Common myeloid progenitor, CD34-positive (primary cell): ENCODE measurements at regions not wholly inside any gene's neighbourhood (a gene's known extent, or its start where the extent isn't known, plus 50 kb on each side); places are given as distances from the start of the nearest gene placed in this dataset.

Experiments
- CTCF ChIA-PET: fragments of 350-600 bp; sonication (Branson Sonifier 250); formaldehyde crosslinking; loops from one replicate; lab custom pipeline; 2021; ENCODE audit warnings: antibody characterized with exemption; lab: Charles Lee
- POLR2A ChIA-PET: fragments of 350-600 bp; sonication (Branson Sonifier 250); formaldehyde crosslinking; loops from one replicate; lab custom pipeline; 2021; ENCODE audit warnings: antibody characterized with exemption; lab: Charles Lee
- DNase-seq, 3 donors: peaks; one replicate each; pipeline versions ENCODE4 v3.0.0 to v3.0.0-alpha.2; 2013
- H3K27ac ChIP-seq, 2 experiments: 1 replicate in 1 of 2; 2 replicates in 1 of 2; pipeline ENCODE4 v1.7.0; 2013; ENCODE audit warnings: inconsistent platforms in 2 of 2, low read length in 2 of 2, mild to moderate bottlenecking in 2 of 2, low read depth in 1 of 2, moderate library complexity in 1 of 2; ENCODE audit not compliant: severe bottlenecking in 2 of 2, insufficient read depth in 1 of 2, poor library complexity in 1 of 2
- H3K27me3 ChIP-seq, 5 experiments: replicated peaks in 2 of 5; 1 replicate in 3 of 5; 2 replicates in 2 of 5; pipeline versions ENCODE4 v1.6.1 to v1.7.0; 2013; ENCODE audit warnings: low read length in 4 of 5, mild to moderate bottlenecking in 2 of 5, moderate library complexity in 2 of 5, inconsistent platforms in 1 of 5; ENCODE audit not compliant: insufficient read depth in 5 of 5, control insufficient read depth in 4 of 5
- H3K36me3 ChIP-seq, 4 experiments: 1 replicate in 2 of 4; 2 replicates in 2 of 4; pipeline versions ENCODE4 v1.6.1 to v1.7.0; 2013; ENCODE audit warnings: low read length in 3 of 4, control low read depth in 1 of 4, mild to moderate bottlenecking in 1 of 4; ENCODE audit not compliant: control insufficient read depth in 4 of 4, insufficient read depth in 4 of 4
- H3K4me1 ChIP-seq, 4 experiments: 1 replicate in 3 of 4; 2 replicates in 1 of 4; pipeline versions ENCODE4 v1.6.1 to v1.7.1; 2013; ENCODE audit warnings: low read length in 3 of 4, mild to moderate bottlenecking in 3 of 4, control low read depth in 1 of 4, inconsistent platforms in 1 of 4, moderate library complexity in 1 of 4; ENCODE audit not compliant: control insufficient read depth in 4 of 4, insufficient read depth in 4 of 4; ENCODE audit errors: control extremely low read depth in 1 of 4
- H3K4me3 ChIP-seq, 7 experiments: 1 replicate in 4 of 7; 2 replicates in 3 of 7; pipeline versions ENCODE4 v1.5.1 to v1.7.0; 2013; ENCODE audit warnings: mild to moderate bottlenecking in 7 of 7, low read length in 6 of 7, moderate library complexity in 6 of 7, inconsistent platforms in 2 of 7, low read depth in 2 of 7, control low read depth in 1 of 7; ENCODE audit not compliant: insufficient read depth in 4 of 7, control insufficient read depth in 1 of 7; ENCODE audit errors: extremely low read depth in 1 of 7
- H3K9me3 ChIP-seq, 5 experiments: 1 replicate in 4 of 5; 2 replicates in 1 of 5; pipeline versions ENCODE4 v1.6.1 to v1.7.1; 2013; ENCODE audit warnings: low read length in 4 of 5, mild to moderate bottlenecking in 2 of 5, inconsistent platforms in 1 of 5, low read depth in 1 of 5, moderate library complexity in 1 of 5; ENCODE audit not compliant: control insufficient read depth in 4 of 5, insufficient read depth in 2 of 5; ENCODE audit errors: control extremely low read depth in 1 of 5
- WGBS: methylation state at CpG from one replicate; pipeline ENCODE4 v1.1.5; 2013; ENCODE audit not compliant: insufficient coverage; 5-methylcytosine and 5-hydroxymethylcytosine counted together

DNA sequence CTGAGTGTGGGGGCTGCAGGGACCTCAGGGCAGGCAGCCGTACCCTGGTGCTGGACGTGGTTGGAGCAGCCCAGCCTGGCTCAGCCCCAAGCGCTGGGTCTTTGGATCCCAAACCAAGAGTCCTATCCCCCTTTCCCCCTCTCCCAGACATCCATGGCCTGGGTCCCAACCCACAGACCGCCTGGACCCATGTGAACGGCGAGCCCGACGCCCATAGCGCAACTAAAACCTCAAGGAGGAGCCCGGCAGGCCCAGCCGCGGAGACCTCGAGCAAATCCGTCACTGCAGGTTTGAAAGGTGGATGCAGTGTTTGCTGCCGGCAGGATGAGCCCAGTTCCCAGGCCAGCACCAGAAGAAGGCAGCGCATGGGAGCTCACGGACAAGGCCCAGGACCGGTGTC lies 337.0 kb downstream of the BRD1 start:
- DNase-seq = no peak
- Histone ChIP-seq H3K9me3 (peaks cover 0 to 3% (median 0%) of the 10 kb centered on the region in 5 experiments), H3K27ac (no peak overlapping the region), H3K4me3 (no peak overlapping the region), H3K36me3 (no peaks in the 10 kb centered on the region), H3K4me1 (peaks cover 0 to 2% (median under 1%) of the 10 kb centered on the region in 4 experiments), H3K27me3 (no peaks in the 10 kb centered on the region)
- WGBS = over 99% methylated on average over 11 of the region's 18 CpGs
- ChIA-PET POLR2A (no interaction called here), CTCF (no interaction called here)

DNA sequence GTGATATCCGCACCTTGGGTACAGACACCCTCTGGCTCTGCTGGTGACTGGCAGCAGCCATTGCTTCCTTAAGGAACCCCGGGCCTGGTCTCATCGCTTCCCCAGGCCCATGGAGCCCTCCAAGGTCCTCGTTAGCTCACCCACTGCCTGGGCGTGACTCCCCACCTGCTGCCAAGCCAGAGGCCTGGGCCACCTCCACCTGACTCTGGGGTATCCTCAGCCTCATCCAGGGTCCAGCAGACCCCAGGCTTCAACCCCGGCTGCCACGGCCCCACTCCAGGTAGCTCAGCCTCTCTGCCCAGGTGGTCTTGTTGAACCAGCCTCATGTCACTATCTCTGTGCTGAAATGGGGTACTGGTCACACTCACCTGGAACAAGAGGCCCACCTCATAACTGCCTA lies 337.9 kb downstream of the BRD1 start:
- WGBS = 93% methylated on average over 6 of the region's 7 CpGs
- Histone ChIP-seq H3K4me1 (peaks cover 0 to 6% (median 2%) of the 10 kb centered on the region in 4 experiments), H3K4me3 (no peak overlapping the region), H3K9me3 (peaks cover 0 to under 1% (median 0%) of the 10 kb centered on the region in 5 experiments), H3K27me3 (no peaks in the 10 kb centered on the region), H3K27ac (no peak overlapping the region), H3K36me3 (no peaks in the 10 kb centered on the region)
- POLR2A ChIA-PET = no interaction called here
- DNase-seq = no peak
- CTCF ChIA-PET = no interaction called here

DNA sequence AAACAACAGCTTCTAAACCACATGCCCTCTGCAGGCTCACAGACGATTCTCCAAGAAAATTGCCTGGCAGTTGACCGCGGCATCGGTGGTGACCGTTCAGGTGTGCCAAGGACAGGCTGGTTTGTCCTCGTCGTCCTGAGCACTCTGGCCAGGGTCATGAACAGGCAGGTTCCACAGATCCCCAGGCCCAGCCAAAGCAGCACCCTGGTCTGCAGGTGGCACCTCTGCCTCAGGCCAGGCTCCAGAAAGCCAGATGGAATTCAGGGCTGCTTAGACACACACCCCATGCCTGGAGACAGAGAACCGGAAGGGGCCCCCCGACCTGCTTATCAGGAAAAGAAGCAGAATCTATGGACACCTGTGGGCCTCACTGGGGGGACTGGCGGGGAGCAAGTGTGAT lies 338.7 kb downstream of the BRD1 start:
- peaks cover 0 to under 1% (median 0%) of the 10 kb centered on the region in 5 experiments for H3K27me3 ChIP-seq
- no peak overlapping the region for H3K4me3 ChIP-seq
- no peaks in the 10 kb centered on the region for H3K9me3 ChIP-seq
- peaks cover 0 to 6% (median 2%) of the 10 kb centered on the region in 4 experiments for H3K4me1 ChIP-seq
- POLR2A ChIA-PET = no interaction called here
- WGBS = 96% methylated on average over 9 of the region's 10 CpGs
- no peak for DNase-seq
- H3K36me3 ChIP-seq = no peaks in the 10 kb centered on the region
- H3K27ac ChIP-seq = no peak overlapping the region
- CTCF ChIA-PET = no interaction called here

DNA sequence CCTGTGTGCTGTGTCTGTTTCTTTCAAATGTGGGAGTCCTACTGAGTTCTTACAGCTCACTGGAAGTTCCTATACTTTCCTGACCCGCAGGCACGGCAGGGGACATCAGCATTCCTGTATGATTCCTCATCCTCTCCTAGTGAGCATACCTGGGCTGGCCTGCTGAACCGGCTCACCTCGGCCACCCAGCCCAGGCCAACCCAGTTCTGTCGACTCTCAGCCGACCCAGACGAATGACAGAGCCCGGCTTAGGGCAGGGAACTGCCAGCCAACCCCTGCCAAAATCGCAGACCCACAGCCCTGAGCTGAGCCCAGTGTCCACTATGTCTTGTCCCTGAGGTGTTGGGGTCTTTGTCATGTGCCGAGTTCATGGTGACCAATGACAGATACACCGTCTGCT lies 339.7 kb downstream of the BRD1 start:
- H3K27me3 ChIP-seq = peaks cover 0 to 10% (median 5%) of the 10 kb centered on the region in 5 experiments
- peaks cover 0 to 6% (median 2%) of the 10 kb centered on the region in 4 experiments for H3K4me1 ChIP-seq
- no peaks in the 10 kb centered on the region for H3K36me3 ChIP-seq
- H3K4me3 ChIP-seq = no peak overlapping the region
- DNase-seq = no peak
- no peak overlapping the region for H3K27ac ChIP-seq
- POLR2A ChIA-PET = no interaction called here
- no peaks in the 10 kb centered on the region for H3K9me3 ChIP-seq
- CTCF ChIA-PET = no interaction called here
- WGBS = 49% methylated on average over 9 of the region's 11 CpGs

DNA sequence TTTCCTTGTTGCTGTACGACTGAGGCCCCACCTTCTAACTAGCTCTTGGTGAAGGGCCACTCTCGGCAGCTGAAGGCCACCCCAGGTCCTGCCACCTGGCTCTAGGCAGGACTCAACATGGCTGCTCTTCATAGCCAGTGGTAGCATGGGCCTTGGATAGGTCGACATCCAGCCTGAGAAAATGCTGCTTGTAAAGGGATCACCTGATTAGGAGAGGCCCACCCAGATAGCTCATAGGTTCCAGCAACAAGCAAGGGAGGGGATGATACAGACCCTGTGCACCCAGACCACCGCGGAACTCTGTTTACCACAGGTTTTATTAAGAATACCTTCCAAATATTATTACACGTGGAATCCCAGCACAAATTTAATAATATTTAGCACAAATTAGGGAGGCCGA lies 341.4 kb downstream of the BRD1 start:
- CTCF ChIA-PET = no interaction called here
- DNase-seq = no peak
- no peak overlapping the region for H3K4me3 ChIP-seq
- no peak overlapping the region for H3K27ac ChIP-seq
- no peaks in the 10 kb centered on the region for H3K36me3 ChIP-seq
- H3K4me1 ChIP-seq = peaks cover 0 to 9% (median 5%) of the 10 kb centered on the region in 4 experiments
- H3K9me3 ChIP-seq = peaks cover 0 to 3% (median 0%) of the 10 kb centered on the region in 5 experiments
- WGBS = 96% methylated on average over 5 of the region's 7 CpGs
- POLR2A ChIA-PET = no interaction called here
- peaks cover 0 to 28% (median 13%) of the 10 kb centered on the region in 5 experiments for H3K27me3 ChIP-seq

DNA sequence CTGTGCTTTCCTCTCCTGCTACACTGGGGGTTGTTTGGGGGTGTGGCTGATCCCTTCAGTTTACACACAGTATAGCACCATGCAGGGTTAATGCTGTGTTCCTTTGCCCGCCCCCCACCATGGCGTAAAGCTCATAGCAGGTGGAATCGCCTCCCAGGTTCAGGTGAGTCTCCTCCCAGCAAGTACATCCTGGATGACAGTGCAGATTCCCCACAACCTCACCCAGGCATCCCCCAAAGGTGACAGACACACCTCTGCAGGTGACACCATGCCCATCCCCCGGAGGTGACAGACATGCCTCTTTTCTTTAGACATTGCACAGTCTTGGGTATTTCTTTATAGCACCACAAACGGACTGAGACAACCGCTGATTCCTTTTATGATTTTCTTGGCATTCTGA lies 343.7 kb downstream of the BRD1 start:
- Histone ChIP-seq H3K27ac (no peak overlapping the region), H3K27me3 (peaks cover 0 to 39% (median 16%) of the 10 kb centered on the region in 5 experiments), H3K4me1 (peaks cover 0 to 9% (median 5%) of the 10 kb centered on the region in 4 experiments), H3K9me3 (peaks cover 0 to 3% (median 0%) of the 10 kb centered on the region in 5 experiments), H3K4me3 (no peak overlapping the region), H3K36me3 (no peaks in the 10 kb centered on the region)
- no peak for DNase-seq
- POLR2A ChIA-PET = no interaction called here
- WGBS = 93% methylated on average over 6 of the region's 6 CpGs
- CTCF ChIA-PET = no interaction called here

DNA sequence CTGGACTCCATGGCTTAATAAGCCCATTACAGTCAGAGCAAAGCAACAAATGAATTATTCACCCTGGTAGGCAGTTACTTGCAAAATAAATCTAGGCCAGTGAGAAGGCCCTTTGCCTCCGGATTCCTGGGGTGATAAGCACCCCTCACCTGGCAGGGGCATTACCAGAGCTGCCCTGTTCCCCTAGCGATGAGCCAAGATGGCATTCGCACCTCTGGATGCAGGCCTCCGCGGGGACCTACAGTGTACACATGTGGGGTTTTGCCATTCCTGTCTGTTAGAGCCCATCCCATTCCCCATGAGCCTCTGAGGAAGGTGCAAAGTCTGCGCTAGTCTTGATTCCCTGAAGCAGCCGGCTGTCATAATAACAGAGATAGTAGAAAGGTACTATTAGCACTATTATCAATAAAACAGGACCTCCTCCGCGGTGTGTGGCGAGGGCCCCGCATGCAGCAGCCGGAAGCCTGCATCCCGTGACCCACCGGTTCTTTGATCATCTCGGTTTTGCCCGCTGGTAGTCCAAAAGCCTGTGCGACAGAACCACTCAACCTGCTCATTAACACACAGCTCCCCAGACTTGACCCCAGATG lies 344.3 kb downstream of the BRD1 start:
- ChIA-PET POLR2A (no interaction called here), CTCF (no interaction called here)
- Histone ChIP-seq H3K9me3 (peaks cover 0 to 3% (median 0%) of the 10 kb centered on the region in 5 experiments), H3K27me3 (peaks cover 0 to 39% (median 16%) of the 10 kb centered on the region in 5 experiments), H3K27ac (no peak overlapping the region), H3K4me3 (no peak overlapping the region), H3K36me3 (no peaks in the 10 kb centered on the region), H3K4me1 (peaks cover 0 to 9% (median 5%) of the 10 kb centered on the region in 4 experiments)
- WGBS = 99% methylated on average over 13 of the region's 17 CpGs
- no peak for DNase-seq
